Stimulated activated naive CD8-positive, alpha-beta T cell treated with anti-CD3 and anti-CD28 coated beads, Interleukin-15, Interleukin-2, amounts not matched to agents 100 U/mL and 50 U/mL, for 24 hours (primary cell): ENCODE measurements at regions not wholly inside any gene's neighbourhood (a gene's known extent, or its start where the extent isn't known, plus 50 kb on each side); places are given as distances from the start of the nearest gene placed in this dataset.
"Not testable (repeated sequence)": the region's sequence is repeated elsewhere in the genome, so short reads cannot be mapped to it uniquely, and the experiment has no call there.

ENCODE experiments used
- ATAC-seq: fragments of 150-1000 bp; cut with Tn5 transposase; one replicate; pipeline ENCODE4 v1.10.0; 2021
- DNase-seq: peaks from one replicate; pipeline ENCODE4 v3.0.0; 2021

DNA sequence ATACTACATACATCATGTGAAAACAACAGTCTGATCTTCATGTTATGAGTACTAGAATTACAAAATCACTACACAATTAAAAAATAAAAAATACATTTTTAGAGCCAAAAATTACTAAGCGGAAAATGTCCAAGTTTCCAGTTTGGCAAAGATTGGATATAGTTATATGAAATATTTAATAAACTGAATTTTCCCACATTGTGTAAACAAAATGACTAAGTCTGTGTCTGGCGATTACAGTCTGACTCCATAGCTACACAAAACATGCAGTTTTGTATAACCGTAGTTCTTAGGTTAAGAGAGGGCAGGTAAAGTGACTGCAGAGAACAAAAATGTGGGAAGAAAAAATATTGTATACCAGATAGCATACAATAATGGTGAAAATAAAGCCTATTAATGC lies 59.2 kb upstream of the TMEM47 start:
- DNase-seq (no peak), ATAC-seq (no peak)

DNA sequence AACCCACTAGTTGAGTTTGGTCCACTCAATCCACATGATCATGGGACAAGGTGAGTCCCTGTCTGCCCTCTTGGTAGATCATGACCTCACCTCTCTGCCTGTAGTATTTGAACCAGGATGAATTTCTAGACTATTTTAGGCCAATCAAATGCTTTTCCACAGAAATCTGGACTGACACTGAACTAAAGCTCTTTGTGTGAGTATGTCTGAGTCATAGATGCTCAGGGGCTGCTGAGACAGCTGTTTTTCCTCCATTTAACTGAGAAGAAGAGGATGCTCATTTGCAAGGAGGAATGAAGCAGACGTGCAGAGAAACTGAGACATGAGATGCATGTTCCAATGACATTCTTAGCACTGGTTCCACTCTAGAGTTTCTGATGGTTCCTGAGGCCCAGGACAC lies 77.3 kb upstream of the TMEM47 start:
- no peak for ATAC-seq
- no peak for DNase-seq

- ATAC-seq (no peak), DNase-seq (no peak)
These were observed 87.4 kb upstream of the TMEM47 start for GRCh38 chrX:34744521-34744920.

DNA sequence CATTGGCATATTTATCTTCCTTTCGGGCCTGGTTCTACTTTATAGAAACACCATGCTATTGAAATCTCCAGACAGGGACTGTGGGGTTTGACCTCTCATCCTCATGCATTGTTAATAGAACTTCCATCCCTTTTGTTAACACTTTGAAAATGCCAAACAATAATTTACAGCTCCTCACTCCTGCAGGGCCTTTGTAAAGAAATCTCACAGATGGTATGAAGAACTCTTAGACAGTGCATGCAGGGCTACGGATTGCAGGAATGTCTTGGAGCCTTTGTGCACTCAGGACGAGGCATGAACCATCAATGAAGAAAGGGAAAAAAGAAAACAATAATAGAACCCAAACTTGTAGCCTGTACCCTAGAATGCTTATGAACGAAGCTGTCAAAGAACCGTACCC lies 92.8 kb upstream of the TMEM47 start:
- ATAC-seq (no peak), DNase-seq (no peak)

- DNase-seq (no peak), ATAC-seq (no peak)
These were observed 107.8 kb upstream of the TMEM47 start for GRCh38 chrX:34764852-34765361.

DNA sequence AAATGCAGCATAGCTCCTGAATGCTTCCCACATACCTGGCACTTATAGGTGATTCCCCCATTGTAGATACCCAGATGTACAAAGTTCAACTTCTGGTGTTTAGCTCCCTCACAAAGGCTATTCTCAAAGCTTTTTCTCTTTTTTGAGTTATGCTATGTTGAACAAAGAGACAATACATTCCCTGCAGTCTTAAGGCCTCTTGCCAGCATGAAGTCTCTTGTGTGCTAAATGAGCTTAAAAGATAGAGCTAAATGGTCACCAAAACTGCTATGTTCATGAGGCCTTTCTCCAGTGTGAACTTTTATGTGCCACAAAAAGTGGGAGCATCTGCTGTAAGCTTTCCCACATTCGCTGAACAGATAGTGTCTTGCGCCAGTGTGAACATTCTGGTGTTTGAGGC lies 111.2 kb upstream of the TMEM47 start:
- no peak for ATAC-seq
- no peak for DNase-seq

DNA sequence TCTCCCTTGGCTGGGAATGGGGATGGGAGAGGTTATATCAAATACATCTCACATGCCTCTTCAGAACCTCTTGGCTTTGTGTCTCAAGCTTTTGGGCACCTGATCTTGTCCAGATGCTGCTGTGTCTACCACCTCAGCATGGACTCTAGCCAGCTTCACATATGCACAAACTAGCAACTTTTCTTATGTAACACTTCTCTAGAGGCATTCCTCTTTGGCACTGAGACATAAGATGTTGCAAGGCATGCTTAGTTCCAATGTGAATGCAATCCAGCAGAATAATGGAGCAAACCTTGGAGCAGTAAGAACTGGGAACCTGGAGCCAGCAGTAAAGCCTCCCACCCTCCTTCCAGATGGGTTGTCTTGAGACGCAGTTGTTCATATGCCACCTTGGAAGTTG lies 113.4 kb upstream of the TMEM47 start:
- DNase-seq: no peak
- no peak for ATAC-seq

DNA sequence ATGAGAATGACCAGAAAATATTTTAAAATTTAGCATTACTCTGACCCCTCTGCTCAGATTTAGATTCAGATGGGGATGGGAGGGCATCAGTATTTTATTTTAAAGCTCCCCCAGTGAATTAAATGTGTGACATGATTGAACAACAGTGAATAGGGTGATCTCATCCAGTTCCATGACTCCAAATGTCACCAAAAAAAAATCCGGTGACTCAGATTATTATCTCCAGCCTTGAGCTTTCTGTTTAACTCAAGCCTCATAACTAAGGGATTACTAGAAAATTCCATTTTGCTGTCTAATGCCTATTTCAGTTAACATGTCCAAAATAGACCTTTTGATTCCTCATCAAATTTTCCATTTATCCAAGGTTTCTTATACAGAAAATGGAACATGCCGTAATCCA lies 121.8 kb upstream of the TMEM47 start:
- DNase-seq: no peak
- ATAC-seq: no peak

- ATAC-seq (no peak), DNase-seq (no peak)
These were observed 132.9 kb upstream of the TMEM47 start for GRCh38 chrX:34790026-34790425.

- ATAC-seq (no peak), DNase-seq (no peak)
These were observed 136.6 kb upstream of the FAM47B start for GRCh38 chrX:34805951-34806350.

DNA sequence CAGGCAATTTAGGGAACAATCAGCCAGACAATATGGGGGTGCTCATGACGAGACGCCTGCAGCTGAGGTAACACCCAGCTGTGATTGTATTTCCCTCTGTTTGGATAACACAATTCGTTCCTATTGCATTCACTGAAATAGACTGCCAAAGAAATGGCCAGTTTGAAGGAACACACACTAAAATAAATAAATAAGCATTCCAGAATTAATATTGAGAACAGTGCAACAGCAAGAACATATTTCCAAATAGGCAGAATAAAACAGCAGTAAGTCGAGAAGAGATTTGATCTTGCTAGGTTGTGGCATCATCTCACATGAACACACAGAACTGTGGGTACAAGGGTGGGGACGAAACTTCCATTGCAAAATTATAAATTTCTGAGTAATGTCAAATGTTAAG lies 133.5 kb upstream of the FAM47B start:
- DNase-seq (no peak), ATAC-seq (no peak)

- ATAC-seq (peak; percentile 36), DNase-seq (no peak)
These were observed 132.2 kb upstream of the FAM47B start for GRCh38 chrX:34810364-34810763.

- ATAC-seq (no peak), DNase-seq (no peak)
These were observed 131.7 kb upstream of the FAM47B start for GRCh38 chrX:34810916-34811315.

- no peak for ATAC-seq
- DNase-seq: no peak
These were observed 129.0 kb upstream of the FAM47B start for GRCh38 chrX:34813618-34814017.

GRCh38 chrX:34826964-34827363 lies 115.6 kb upstream of the FAM47B start:
- DNase-seq: no peak
- ATAC-seq: no peak

DNA sequence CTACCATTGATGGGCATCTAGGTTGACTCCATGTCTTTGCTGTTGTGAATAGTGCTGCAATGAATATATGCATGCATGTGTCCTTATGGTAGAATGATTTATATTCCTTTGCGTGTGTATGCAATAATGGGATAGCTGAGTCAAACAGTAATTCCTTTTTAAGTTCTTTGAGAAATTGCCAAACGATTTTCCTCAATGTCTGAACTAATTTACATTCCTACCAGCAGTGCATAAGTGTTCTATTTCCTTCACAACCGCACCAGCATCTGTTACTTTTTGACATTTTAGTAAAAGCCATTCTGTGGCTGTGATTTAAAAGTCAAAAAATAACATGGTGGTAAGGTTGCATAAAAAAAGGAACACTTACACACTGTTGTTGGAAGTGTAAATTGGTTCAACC lies 103.1 kb upstream of the FAM47B start:
- ATAC-seq (no peak), DNase-seq (no peak)

DNA sequence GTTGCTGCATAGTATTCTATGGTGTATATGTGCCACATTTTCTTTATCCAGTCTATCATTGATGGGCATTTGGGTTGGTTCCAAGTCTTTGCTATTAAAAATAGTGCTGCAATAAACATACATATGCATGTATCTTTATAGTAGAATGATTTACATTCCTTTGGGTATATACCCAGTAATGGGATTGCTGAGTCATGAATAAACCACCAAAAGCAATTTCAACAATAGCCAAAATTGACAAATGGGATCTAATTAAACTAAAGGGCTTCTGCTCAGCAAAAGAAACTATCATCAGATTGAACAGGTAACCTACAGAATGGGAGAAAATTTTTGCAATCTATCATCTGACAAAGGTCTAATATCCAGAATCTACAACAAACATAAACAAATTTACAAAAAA lies 101.4 kb upstream of the FAM47B start:
- DNase-seq, ATAC-seq: not testable (repeated sequence)

- no peak for ATAC-seq
- no peak for DNase-seq
These were observed 94.3 kb upstream of the FAM47B start for GRCh38 chrX:34848281-34848680.

GRCh38 chrX:34849371-34849770 lies 93.2 kb upstream of the FAM47B start:
- DNase-seq: no peak
- ATAC-seq: no peak

- ATAC-seq: no peak
- no peak for DNase-seq
These were observed 83.4 kb upstream of the FAM47B start for GRCh38 chrX:34859191-34859590.

DNA sequence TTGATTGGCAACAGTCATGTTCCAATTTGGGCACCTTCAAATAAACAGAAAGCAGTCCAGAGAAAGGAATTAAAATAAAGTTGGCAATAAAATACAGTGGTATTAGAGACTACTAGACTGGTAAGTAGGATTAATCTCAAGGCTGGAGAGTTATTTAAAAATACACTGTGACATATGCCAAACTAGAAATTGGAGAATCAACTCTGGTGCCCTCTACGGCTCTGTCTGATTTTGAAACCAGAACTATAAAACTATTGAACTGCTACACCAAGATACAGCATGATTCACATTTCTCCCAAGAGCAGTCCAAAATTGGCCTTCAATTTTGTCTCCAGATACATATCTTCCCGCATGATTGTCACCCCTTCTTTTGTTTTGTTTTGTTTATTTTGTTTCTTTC lies 78.7 kb upstream of the FAM47B start:
- ATAC-seq (no peak), DNase-seq (no peak)

- ATAC-seq (no peak), DNase-seq (no peak)
These were observed 76.0 kb upstream of the FAM47B start for GRCh38 chrX:34866646-34867045.

GRCh38 chrX:34868633-34869032 lies 74.0 kb upstream of the FAM47B start:
- ATAC-seq (no peak), DNase-seq (no peak)

- ATAC-seq (no peak), DNase-seq (no peak)
These were observed 68.9 kb upstream of the FAM47B start for GRCh38 chrX:34873500-34874225.

DNA sequence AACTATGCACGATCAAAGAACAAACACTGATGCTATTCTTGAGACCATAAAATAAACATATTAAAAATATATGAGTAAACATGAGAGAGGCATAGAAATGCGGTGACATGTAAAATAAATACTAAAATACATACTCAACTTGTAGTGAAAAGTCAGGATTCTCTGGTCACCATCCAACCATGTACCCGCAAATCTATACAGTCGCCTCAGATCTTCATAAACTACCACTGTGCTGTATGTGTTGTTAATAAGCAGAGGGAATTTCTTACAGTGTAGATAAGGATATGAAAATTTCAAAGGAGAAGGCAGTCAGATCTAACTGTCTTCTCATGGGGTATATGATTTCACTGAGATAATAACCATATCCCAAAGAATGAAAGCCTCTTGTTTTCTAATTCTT lies 67.8 kb upstream of the FAM47B start:
- ATAC-seq (no peak), DNase-seq (no peak)
